Body of pancreas (tissue), 4 donors: ENCODE measurements at regions not wholly inside any gene's neighbourhood (a gene's known extent, or its start where the extent isn't known, plus 50 kb on each side); places are given as distances from the start of the nearest gene placed in this dataset.

Experiments used
- ATAC-seq: fragments of 150-250 bp; one replicate; pipeline ENCODE4 v1.9.1; 2016
- DNase-seq, 4 donors: peaks; one replicate each; pipeline ENCODE4 v3.0.0-alpha.2; 2019
- H3K27ac ChIP-seq, 4 donors: fragments of 200-600 bp; sonication (generic); 1 replicate in 3 of 4; 2 replicates in 1 of 4; pipeline versions ENCODE4 v1.5.1 to v1.6.1; 2016 to 2019; ENCODE audit warnings: mild to moderate bottlenecking in 1 of 4, mixed read lengths in 1 of 4, moderate library complexity in 1 of 4
- H3K27me3 ChIP-seq, 2 donors: fragments of 200-600 bp; sonication (generic); one replicate each; pipeline ENCODE4 v1.6.0; 2016; ENCODE audit warnings: mild to moderate bottlenecking in 1 of 2
- H3K36me3 ChIP-seq, 2 donors: fragments of 200-600 bp; sonication (generic); replicated peaks in 1 of 2; 2 replicates each; pipeline ENCODE4 v1.5.1; 2016; ENCODE audit warnings: low read depth in 2 of 2; ENCODE audit not compliant: insufficient read depth in 1 of 2
- H3K4me1 ChIP-seq: fragments of 200-600 bp; sonication (generic); one replicate; pipeline ENCODE4 v1.6.0; 2016
- H3K4me3 ChIP-seq, 2 donors: fragments of 200-600 bp; sonication (generic); 1 replicate in 1 of 2; 2 replicates in 1 of 2; pipeline ENCODE4 v1.5.1; 2016 to 2019
- H3K9me3 ChIP-seq, 3 donors: fragments of 200-600 bp; sonication (generic); 1 replicate in 2 of 3; 2 replicates in 1 of 3; pipeline ENCODE4 v1.5.1; 2016
- POLR2A ChIP-seq, 3 donors: fragments of 450-650 bp; IDR thresholded peaks; one replicate each; pipeline ENCODE4 v1.6.1; 2016; ENCODE audit warnings: antibody characterized with exemption in 3 of 3, mild to moderate bottlenecking in 2 of 3
- WGBS, 2 donors: methylation state at CpG; one replicate each; pipeline ENCODE4 v1.1.5; 2017; 5-methylcytosine and 5-hydroxymethylcytosine counted together
- intact Hi-C: fragments of 100-400 bp; cut with DNase I; formaldehyde crosslinking; loops from one replicate; pipeline ENCODE4 v1.15.1; 2023
- TF ChIP-seq, protein P1 (sequence below), 7 experiments: fragments of 450-650 bp in 4 of 7; fragments of 200-600 bp in 3 of 7; sonication (generic) in 3 of 7; IDR thresholded peaks; one replicate each; pipeline ENCODE4 v1.5.1; 2016 to 2019; ENCODE audit warnings: antibody characterized with exemption in 7 of 7

DNA sequence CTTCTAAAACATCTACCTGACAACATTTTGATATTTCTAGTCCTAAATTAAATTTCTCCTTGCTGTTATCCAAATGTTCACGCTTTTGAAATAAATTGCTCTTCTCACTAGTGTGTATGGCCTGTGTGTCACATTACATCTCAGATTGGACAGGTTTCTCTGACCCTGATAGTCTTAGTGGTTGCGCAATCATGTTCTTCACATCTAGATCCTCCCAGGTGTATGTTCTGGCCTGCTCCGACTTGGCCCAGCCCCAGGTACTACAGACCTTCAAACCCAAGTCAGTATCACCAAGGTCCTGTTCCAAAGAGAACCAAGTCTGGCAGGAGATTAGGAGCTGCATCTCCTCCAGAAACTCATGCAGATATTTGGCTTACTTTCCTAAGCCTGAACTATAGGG lies 209.5 kb downstream of the ASCL1 start:
- TF ChIP-seq, protein P1, sequence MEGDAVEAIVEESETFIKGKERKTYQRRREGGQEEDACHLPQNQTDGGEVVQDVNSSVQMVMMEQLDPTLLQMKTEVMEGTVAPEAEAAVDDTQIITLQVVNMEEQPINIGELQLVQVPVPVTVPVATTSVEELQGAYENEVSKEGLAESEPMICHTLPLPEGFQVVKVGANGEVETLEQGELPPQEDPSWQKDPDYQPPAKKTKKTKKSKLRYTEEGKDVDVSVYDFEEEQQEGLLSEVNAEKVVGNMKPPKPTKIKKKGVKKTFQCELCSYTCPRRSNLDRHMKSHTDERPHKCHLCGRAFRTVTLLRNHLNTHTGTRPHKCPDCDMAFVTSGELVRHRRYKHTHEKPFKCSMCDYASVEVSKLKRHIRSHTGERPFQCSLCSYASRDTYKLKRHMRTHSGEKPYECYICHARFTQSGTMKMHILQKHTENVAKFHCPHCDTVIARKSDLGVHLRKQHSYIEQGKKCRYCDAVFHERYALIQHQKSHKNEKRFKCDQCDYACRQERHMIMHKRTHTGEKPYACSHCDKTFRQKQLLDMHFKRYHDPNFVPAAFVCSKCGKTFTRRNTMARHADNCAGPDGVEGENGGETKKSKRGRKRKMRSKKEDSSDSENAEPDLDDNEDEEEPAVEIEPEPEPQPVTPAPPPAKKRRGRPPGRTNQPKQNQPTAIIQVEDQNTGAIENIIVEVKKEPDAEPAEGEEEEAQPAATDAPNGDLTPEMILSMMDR (IDR thresholded peaks at IDR 0.05) = no peak
- TF ChIP-seq POLR2A (IDR thresholded peaks at IDR 0.05) = no peak
- Histone ChIP-seq H3K4me1 (no peaks in the 10 kb centered on the region), H3K4me3 (no peak overlapping the region), H3K27ac (no peak overlapping the region), H3K27me3 (no peaks in the 10 kb centered on the region), H3K9me3 (no peaks in the 10 kb centered on the region), H3K36me3 (no peaks in the 10 kb centered on the region)
- ATAC-seq (no peak), DNase-seq (no peak)
- 77 to 82% methylated on average over 3 of the region's 3 CpGs for WGBS, 2 donors
- intact Hi-C loops = no loop called here

DNA sequence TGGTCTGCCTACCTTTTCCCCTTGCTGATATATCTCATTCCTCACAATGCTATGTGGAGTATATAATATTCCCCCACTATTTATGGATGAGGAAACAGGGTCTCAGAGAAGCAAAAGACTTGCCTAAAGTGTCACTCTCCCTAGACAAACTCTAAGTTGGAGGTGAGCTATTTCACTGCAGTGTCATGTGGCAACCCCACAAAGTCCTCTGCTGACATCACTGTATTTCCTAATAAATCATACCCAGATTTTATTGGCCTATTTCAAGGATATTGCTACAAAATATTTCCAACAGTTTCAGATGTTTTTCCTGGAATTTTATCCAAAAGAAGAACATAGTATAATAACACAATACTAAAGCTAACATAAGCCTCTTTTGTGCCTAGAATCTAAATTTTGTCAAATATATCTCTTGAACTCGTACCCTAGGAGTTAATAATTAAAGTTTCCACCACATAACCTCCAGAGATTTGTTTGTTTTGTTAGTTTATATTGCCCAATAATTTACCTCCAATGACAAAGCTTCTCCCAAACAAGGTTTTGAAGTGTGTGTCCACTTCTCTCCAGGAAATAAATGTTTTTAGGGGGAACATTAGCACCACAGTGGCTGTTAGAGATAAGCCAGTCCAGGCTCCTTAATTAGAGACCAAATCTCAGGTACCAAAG lies 215.1 kb downstream of the ASCL1 start:
- H3K4me1 ChIP-seq = no peaks in the 10 kb centered on the region
- ATAC-seq (no peak), DNase-seq (no peak)
- no peak overlapping the region for H3K27ac ChIP-seq
- H3K9me3 ChIP-seq = no peaks in the 10 kb centered on the region
- intact Hi-C loops = no loop called here
- H3K27me3 ChIP-seq = no peaks in the 10 kb centered on the region
- H3K4me3 ChIP-seq = no peak overlapping the region
- H3K36me3 ChIP-seq = no peaks in the 10 kb centered on the region
- no peak for TF ChIP-seq POLR2A (IDR thresholded peaks at IDR 0.05)
- TF ChIP-seq, protein P1 (IDR thresholded peaks at IDR 0.05) = no peak
- WGBS, 2 donors = 0 to 6% methylated on average over 1 of the region's 1 CpG

DNA sequence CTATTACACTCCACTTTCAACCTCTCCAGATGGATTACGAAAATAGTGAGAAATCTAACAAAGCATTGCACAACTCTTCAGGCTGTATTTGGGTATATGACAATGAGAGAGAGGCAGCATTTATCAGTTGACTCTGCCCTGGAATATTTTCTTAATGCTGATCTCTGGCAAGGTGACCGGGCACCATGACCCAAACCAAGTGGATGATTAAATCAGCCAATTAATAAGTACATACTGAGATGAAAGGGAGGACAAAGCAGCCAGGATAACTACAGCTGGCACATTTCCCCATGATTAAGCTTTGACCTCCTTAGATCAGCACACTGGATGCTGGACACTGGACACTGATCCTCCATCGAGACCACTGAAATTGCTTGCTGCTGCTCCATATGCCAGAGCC lies 218.2 kb downstream of the ASCL1 start:
- no peaks in the 10 kb centered on the region for H3K36me3 ChIP-seq
- H3K9me3 ChIP-seq = no peaks in the 10 kb centered on the region
- H3K27ac ChIP-seq = no peak overlapping the region
- H3K4me1 ChIP-seq = no peaks in the 10 kb centered on the region
- H3K4me3 ChIP-seq = no peak overlapping the region
- H3K27me3 ChIP-seq = no peaks in the 10 kb centered on the region
- intact Hi-C loops = no loop called here
- DNase-seq = no peak
- ATAC-seq = no peak
- 58 to 63% methylated on average over 3 of the region's 3 CpGs for WGBS, 2 donors
- TF ChIP-seq, protein P1 (IDR thresholded peaks at IDR 0.05) = no peak
- TF ChIP-seq POLR2A (IDR thresholded peaks at IDR 0.05) = no peak

DNA sequence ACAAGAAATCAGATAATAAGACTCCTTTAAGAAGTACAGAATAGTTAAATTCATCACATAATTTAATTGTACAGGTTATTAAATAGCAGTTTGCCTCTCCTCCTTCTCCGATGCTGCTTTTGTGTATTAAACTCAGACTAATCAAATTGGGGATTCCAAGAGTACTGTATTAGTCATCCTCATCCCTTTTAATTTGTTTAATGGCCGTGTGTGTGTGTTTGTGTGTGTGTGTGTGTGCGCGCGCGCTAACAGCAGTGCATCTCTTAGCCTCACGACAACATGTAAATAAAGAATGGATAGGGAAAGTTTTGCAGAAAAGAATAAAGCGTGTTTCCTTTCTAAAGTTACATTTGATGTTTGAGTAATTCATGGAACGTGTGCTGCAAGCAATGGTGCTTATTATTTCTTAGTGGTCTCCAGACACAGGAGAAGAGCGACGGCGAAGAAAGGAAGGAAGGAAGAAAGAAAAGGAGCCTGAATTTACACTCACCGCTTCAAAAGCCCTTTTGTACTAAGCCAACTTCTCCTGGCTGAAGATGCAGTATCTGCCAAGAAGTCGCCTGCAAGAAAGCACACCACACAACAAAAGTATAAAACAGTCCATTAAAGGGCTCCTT lies 220.3 kb downstream of the ASCL1 start:
- no peaks in the 10 kb centered on the region for H3K36me3 ChIP-seq
- H3K4me3 ChIP-seq = no peak overlapping the region
- no peak for DNase-seq
- H3K9me3 ChIP-seq = no peaks in the 10 kb centered on the region
- H3K27me3 ChIP-seq = no peaks in the 10 kb centered on the region
- 74 to 81% methylated on average over 14 of the region's 14 CpGs for WGBS, 2 donors
- no peak overlapping the region for H3K27ac ChIP-seq
- intact Hi-C loops = no loop called here
- ATAC-seq = no peak
- H3K4me1 ChIP-seq = no peaks in the 10 kb centered on the region
- no peak for TF ChIP-seq POLR2A (IDR thresholded peaks at IDR 0.05)
- TF ChIP-seq, protein P1 (IDR thresholded peaks at IDR 0.05) = no peak
